ENCODE measurements at regions not wholly inside any gene's neighbourhood (a gene's known extent, or its start where the extent isn't known, plus 50 kb on each side); places are given as distances from the start of the nearest gene placed in this dataset.
A peak's percentile ranks its signal among the peaks of the same experiment; 100 is the strongest.

DNA sequence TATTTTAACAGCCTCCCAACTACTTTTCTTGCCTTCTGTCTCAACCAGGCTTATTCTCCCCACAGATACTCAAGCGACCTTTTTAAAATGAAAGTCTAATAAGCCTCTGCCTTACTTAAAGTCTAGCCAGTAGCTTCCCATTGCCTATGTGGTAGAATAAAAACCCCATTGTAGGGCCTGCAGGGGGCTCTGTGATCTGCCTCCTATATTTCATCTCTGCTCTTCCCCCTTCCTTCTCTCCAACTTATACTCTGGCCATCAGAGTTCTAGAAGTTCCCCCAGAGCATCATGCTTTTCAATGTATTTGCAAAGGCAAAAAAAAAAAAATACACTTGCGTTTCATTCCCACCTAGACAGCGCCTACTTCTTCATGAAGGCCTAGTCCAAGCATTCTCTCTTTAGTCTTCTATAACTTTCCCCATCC is 167.7 kb upstream of the ADO start:
- TF ChIP-seq, protein P1, sequence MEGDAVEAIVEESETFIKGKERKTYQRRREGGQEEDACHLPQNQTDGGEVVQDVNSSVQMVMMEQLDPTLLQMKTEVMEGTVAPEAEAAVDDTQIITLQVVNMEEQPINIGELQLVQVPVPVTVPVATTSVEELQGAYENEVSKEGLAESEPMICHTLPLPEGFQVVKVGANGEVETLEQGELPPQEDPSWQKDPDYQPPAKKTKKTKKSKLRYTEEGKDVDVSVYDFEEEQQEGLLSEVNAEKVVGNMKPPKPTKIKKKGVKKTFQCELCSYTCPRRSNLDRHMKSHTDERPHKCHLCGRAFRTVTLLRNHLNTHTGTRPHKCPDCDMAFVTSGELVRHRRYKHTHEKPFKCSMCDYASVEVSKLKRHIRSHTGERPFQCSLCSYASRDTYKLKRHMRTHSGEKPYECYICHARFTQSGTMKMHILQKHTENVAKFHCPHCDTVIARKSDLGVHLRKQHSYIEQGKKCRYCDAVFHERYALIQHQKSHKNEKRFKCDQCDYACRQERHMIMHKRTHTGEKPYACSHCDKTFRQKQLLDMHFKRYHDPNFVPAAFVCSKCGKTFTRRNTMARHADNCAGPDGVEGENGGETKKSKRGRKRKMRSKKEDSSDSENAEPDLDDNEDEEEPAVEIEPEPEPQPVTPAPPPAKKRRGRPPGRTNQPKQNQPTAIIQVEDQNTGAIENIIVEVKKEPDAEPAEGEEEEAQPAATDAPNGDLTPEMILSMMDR (IDR thresholded peaks at IDR 0.05; ENCODE audit: insufficient read depth, low read length) = no peak
- no peak overlapping the region for H3K4me3 ChIP-seq (ENCODE audit: low read depth, low read length)
- DNase-seq (ENCODE audit: low read depth) = no peak

DNA sequence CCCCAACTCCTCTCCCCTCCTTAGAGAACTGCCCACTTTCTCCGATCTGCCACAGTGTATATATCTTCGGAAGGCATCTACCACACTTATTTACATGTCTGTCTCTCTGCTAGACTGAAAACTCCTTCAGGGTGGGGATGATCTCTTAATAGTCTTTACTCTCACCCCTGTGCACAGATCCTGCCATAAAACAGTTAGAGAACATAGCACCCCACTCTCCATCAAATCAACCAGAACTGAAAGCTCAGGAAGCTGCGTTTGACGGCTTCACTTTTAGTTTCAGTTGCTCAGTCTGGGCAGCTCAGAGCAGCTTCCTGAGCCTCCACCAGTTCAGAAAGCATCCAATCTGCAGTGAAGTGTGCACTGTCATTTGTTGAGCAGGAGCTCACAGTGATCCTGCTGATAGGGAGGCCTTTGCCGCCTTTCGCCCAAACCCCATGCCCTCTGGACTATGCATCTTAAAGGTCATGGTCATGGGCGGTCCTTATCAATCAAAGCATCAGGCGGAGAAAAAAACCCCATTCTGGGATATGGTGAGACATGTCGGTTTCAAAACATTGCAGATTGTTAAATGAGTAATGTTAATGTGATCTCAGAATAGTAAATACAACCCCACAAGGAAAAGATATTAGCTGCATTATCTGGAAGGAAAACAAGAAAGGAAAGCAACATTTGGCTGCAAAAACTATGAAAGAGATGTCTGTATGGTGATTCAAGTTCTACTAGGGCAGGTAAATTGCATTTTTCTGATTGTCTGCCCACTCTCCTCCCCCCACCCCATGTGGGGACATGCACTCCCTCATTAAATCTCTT is 167.1 kb upstream of the ADO start:
- TF ChIP-seq, protein P1 (IDR thresholded peaks at IDR 0.05; ENCODE audit: insufficient read depth, low read length) = no peak
- H3K4me3 ChIP-seq (ENCODE audit: low read depth, low read length) = peak overlapping the region; percentile 20
- DNase-seq (ENCODE audit: low read depth) = peak; percentile 44

DNA sequence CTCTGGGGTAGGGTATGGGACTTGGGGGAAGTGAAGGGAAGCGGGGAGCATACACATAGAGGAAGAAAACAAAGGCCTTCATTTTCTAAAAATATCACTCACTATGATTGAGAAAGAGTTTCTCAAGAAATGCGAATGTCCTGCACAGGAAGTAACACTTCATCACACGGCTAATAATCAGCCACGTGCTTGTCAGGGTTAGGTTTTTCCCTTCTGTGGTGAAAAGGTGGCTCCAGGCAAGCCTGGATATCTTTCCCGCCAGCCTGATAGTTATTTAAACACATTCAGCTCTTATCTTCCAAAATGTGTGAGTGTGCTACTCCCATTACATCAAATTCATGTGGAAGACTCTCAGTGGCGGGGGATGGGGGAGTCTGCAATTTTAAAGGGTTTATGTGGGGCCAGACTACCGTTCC is 166.4 kb upstream of the ADO start:
- DNase-seq (ENCODE audit: low read depth) = peak; percentile 49
- H3K4me3 ChIP-seq (ENCODE audit: low read depth, low read length) = no peak overlapping the region
- TF ChIP-seq, protein P1 (IDR thresholded peaks at IDR 0.05; ENCODE audit: insufficient read depth, low read length) = no peak

DNA sequence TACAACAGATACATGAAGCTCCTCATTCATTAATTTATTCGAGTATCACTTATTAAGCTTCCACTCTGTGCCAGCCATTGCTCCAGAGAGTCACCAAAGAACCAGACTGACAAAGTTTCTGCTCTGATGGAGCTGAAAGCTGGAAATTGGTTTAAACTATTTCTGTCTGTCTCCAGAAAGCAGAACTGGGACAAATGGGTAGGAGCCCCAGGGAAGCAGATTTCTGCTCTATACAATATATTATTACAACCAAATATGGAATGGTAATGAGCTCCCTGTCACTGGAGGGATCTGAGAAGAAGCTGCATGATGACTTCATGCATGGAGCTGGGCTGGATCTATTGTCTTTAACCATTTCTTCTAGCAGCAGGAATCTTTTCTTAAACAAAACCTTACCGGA is 165.4 kb upstream of the ADO start:
- TF ChIP-seq, protein P1 (IDR thresholded peaks at IDR 0.05; ENCODE audit: insufficient read depth, low read length) = no peak

DNA sequence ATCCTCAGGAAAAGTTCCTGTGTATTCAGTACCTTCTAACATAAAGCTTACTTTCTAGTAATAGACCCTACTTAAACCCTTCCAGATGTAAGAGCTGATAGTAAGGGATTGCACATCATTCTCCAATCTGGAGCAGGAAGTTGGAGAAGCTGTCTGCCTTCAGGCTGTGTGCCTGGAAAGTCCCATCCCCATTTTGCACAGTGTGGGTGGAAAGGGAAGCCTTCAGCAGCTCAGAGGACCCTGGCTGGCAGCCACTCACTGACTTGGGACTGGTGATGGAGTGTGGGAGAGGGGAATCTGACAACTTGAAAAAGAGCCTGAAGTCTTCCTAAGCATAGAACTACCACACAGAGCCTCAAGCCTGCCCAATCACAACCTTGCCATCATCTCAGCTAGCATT is 164.1 kb upstream of the ADO start:
- TF ChIP-seq, protein P1 (IDR thresholded peaks at IDR 0.05; ENCODE audit: insufficient read depth, low read length) = no peak
- DNase-seq (ENCODE audit: low read depth) = peak; percentile 54
- no peak overlapping the region for H3K4me3 ChIP-seq (ENCODE audit: low read depth, low read length)

More for the DNA sequence above, 165.4 kb upstream of the ADO start:
- no peak for DNase-seq (ENCODE audit: low read depth)
- H3K4me3 ChIP-seq (ENCODE audit: low read depth, low read length) = no peak overlapping the region

DNA sequence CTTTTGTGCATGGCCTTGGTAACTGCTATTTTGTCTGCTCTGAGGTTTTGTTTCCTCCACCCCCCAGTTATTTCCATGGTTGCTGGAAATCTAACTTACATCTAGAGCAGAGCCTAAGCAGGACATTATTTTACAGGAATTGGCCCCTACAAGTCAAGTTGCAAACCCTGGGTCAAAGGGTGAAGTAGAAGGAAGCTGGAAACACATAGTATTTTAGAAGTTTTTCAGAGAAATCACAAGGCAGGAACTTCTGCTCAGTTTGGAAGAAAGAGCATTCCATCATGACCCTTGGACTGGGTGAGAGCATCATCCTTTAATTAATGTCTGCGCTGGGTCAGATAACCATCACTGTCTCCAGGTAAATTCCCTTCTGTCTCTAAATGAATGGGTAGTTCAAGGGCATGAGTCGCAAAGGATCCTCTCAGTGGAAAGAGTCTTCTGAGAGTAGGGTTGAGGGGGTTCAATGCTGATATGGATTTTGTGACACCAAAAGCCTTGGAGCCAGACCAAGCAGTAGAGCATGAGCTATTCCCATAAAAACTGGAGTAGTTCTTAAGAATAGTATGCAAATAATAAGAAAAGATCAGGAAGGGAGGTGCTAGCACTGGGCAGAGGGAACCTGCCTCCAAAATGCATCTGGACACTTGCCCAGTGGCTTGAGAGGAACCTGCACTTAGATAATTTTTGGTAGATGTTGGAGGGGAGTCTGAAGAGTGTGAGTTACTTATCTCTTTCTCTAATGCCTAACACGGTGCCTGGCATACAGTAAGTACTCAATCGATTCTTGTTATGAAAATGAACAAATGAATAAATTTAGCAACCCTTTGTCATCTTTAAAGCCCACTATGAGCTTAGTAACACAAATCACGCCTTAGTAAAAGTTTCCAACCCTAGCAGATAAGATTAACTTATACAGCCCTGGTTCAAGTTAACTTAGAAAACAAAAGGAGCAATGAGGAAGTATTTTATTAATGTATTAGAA is 160.6 kb upstream of the ADO start:
- TF ChIP-seq, protein P1 (IDR thresholded peaks at IDR 0.05; ENCODE audit: insufficient read depth, low read length) = no peak
- H3K4me3 ChIP-seq (ENCODE audit: low read depth, low read length) = no peak overlapping the region

More for the DNA sequence above, 160.6 kb upstream of the ADO start:
- DNase-seq (ENCODE audit: low read depth) = no peak
